ENCODE measurements at regions not wholly inside any gene's neighbourhood (a gene's known extent, or its start where the extent isn't known, plus 50 kb on each side); places are given as distances from the start of the nearest gene placed in this dataset.

- no peak overlapping the region for H3K27ac ChIP-seq (ENCODE audit: extremely low read depth, low read depth, low read length)
- TF ChIP-seq EGR2 (tag by site-specific recombination; IDR thresholded peaks at IDR 0.05; ENCODE audit: low read depth): no peak
- no peak for TF ChIP-seq ATF2 (tag by site-specific recombination; IDR thresholded peaks at IDR 0.05; ENCODE audit: low read depth)
- no peak for TF ChIP-seq ZNF677 (tag by site-specific recombination; IDR thresholded peaks at IDR 0.05)
- TF ChIP-seq ZBTB8A (tag by site-specific recombination; IDR thresholded peaks at IDR 0.05): no peak
- no peak for TF ChIP-seq ZNF561 (tag by site-specific recombination; IDR thresholded peaks at IDR 0.05; ENCODE audit: borderline replicate concordance)
- TF ChIP-seq ZNF132 (tag by site-specific recombination; IDR thresholded peaks at IDR 0.05; ENCODE audit: borderline replicate concordance): no peak
- no peak for TF ChIP-seq ZXDB (tag by site-specific recombination; IDR thresholded peaks at IDR 0.05)
- TF ChIP-seq, protein P1, sequence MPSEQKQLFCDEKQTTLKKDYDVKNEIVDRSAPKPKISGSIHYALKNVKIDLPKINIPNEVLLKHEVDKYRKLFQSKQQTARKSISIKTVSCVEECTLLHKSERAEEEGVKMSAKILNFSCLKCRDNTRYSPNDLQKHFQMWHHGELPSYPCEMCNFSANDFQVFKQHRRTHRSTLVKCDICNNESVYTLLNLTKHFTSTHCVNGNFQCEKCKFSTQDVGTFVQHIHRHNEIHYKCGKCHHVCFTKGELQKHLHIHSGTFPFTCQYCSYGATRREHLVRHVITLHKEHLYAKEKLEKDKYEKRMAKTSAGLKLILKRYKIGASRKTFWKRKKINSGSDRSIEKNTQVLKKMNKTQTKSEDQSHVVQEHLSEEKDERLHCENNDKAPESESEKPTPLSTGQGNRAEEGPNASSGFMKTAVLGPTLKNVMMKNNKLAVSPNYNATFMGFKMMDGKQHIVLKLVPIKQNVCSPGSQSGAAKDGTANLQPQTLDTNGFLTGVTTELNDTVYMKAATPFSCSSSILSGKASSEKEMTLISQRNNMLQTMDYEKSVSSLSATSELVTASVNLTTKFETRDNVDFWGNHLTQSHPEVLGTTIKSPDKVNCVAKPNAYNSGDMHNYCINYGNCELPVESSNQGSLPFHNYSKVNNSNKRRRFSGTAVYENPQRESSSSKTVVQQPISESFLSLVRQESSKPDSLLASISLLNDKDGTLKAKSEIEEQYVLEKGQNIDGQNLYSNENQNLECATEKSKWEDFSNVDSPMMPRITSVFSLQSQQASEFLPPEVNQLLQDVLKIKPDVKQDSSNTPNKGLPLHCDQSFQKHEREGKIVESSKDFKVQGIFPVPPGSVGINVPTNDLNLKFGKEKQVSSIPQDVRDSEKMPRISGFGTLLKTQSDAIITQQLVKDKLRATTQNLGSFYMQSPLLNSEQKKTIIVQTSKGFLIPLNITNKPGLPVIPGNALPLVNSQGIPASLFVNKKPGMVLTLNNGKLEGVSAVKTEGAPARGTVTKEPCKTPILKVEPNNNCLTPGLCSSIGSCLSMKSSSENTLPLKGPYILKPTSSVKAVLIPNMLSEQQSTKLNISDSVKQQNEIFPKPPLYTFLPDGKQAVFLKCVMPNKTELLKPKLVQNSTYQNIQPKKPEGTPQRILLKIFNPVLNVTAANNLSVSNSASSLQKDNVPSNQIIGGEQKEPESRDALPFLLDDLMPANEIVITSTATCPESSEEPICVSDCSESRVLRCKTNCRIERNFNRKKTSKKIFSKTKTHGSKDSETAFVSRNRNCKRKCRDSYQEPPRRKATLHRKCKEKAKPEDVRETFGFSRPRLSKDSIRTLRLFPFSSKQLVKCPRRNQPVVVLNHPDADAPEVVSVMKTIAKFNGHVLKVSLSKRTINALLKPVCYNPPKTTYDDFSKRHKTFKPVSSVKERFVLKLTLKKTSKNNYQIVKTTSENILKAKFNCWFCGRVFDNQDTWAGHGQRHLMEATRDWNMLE (tag by site-specific recombination; conservative IDR thresholded peaks at IDR 0.05; ENCODE audit: low read depth): no peak
- TF ChIP-seq ZNF404 (tag by site-specific recombination; IDR thresholded peaks at IDR 0.05): no peak
- TF ChIP-seq FEZF1 (tag by site-specific recombination; IDR thresholded peaks at IDR 0.05): no peak
- TF ChIP-seq ZFP41 (tag by site-specific recombination; IDR thresholded peaks at IDR 0.05; ENCODE audit: borderline replicate concordance): no peak
- no peak for TF ChIP-seq ZBTB7A (tag by site-specific recombination; IDR thresholded peaks at IDR 0.05; ENCODE audit: low read depth)
- H3K4me1 ChIP-seq (ENCODE audit: control insufficient read depth, insufficient read depth, low read length): 0 out of 2 replicates have a peak, but pooled peaks cover 5% of the 10 kb centered on the region
- H3K9me3 ChIP-seq (ENCODE audit: control insufficient read depth, insufficient read depth, low read depth, low read length): no peaks in the 10 kb centered on the region
- no peak overlapping the region for H3K4me3 ChIP-seq (ENCODE audit: low read depth, low read length)
- no peaks in the 10 kb centered on the region for H3K36me3 ChIP-seq (ENCODE audit: control insufficient read depth in 2 of 2, insufficient read depth in 1 of 2, low read length in 2 of 2)
- CTCF ChIA-PET: interaction anchor here (0.6 kb wide), 1 partner anchor 63 kb away, joined by 4 read pairs; no protein-coding TSS in a partner anchor
- POLR2A ChIA-PET: interaction anchor here (0.5 kb wide), 1 partner anchor 20 kb away, joined by 7 read pairs; no protein-coding TSS in a partner anchor
These were observed 58.3 kb upstream of the EPHA3 start for GRCh38 chr3:89049119-89049518.

DNA sequence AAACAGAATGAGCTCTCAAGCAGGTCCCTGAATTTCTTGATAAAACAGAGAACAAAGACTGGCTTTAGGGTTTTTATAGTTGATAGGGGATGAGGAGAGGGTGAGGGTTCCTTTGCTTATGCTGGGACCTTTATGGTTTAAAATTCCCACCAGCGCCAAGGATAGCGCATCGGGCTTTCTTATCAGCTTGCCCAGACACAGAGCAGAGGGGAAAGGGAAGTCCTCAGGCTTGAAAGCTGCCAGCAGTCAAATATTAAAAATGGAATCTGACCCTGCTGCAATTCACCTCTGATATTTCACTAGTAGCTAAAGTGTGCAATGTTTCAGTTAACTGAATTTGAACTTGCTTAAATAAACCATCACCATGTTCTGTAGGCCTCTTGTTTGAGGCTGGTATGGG, 55.0 kb upstream of the EPHA3 start:
- H3K4me1 ChIP-seq (ENCODE audit: control insufficient read depth, insufficient read depth, low read length): no peaks in the 10 kb centered on the region
- POLR2A ChIA-PET: no interaction called here
- no peaks in the 10 kb centered on the region for H3K36me3 ChIP-seq (ENCODE audit: control insufficient read depth in 2 of 2, insufficient read depth in 1 of 2, low read length in 2 of 2)
- H3K9me3 ChIP-seq (ENCODE audit: control insufficient read depth, insufficient read depth, low read depth, low read length): no peaks in the 10 kb centered on the region
- no peak overlapping the region for H3K4me3 ChIP-seq (ENCODE audit: low read depth, low read length)
- H3K27ac ChIP-seq (ENCODE audit: extremely low read depth, low read depth, low read length): no peak overlapping the region
- CTCF ChIA-PET: no interaction called here
- TF ChIP-seq ZNF140 (tag by site-specific recombination; IDR thresholded peaks at IDR 0.05): no peak
- no peak for TF ChIP-seq REST (tag by site-specific recombination; IDR thresholded peaks at IDR 0.05)
- TF ChIP-seq SALL2 (tag by site-specific recombination; IDR thresholded peaks at IDR 0.05; ENCODE audit: borderline replicate concordance): no peak
- no peak for TF ChIP-seq ZNF660 (tag by site-specific recombination; IDR thresholded peaks at IDR 0.05)
- no peak for TF ChIP-seq ZBTB17 (tag by site-specific recombination; IDR thresholded peaks at IDR 0.05)
- no peak for TF ChIP-seq ZNF654 (tag by site-specific recombination; IDR thresholded peaks at IDR 0.05; ENCODE audit: low read depth)
- TF ChIP-seq ZNF48 (tag by site-specific recombination; IDR thresholded peaks at IDR 0.05): no peak
- no peak for TF ChIP-seq ZNF768 (tag by site-specific recombination; IDR thresholded peaks at IDR 0.05)
- TF ChIP-seq ZNF530 (tag by site-specific recombination; IDR thresholded peaks at IDR 0.05; ENCODE audit: low read depth): no peak
- no peak for TF ChIP-seq ZNF558 (tag by site-specific recombination; IDR thresholded peaks at IDR 0.05)
- TF ChIP-seq ZNF521 (tag by site-specific recombination; IDR thresholded peaks at IDR 0.05): no peak
- no peak for TF ChIP-seq ZNF549 (tag by site-specific recombination; IDR thresholded peaks at IDR 0.05)
- TF ChIP-seq PRDM6 (tag by site-specific recombination; IDR thresholded peaks at IDR 0.05): no peak

All from HEK293 (cell line).